HG03575 (cell line): ENCODE measurements at regions not wholly inside any gene's neighbourhood (a gene's known extent, or its start where the extent isn't known, plus 50 kb on each side); places are given as distances from the start of the nearest gene placed in this dataset.

Source experiments
- ATAC-seq: cut with Tn5 transposase; IDR thresholded peaks from one replicate; pipeline ENCODE4 v1.9.1; 2021; ENCODE audit not compliant: unreplicated experiment, insufficient number of reproducible peaks, low FRiP score; ENCODE audit errors: extremely low read depth

- ATAC-seq, result no peak
Observed at GRCh38 chr2:235139956-235140800, 188.4 kb downstream of the SH3BP4 start.

GRCh38 chr2:235140801-235141081 lies 188.9 kb downstream of the SH3BP4 start:
- ATAC-seq, result no peak

GRCh38 chr2:235141411-235142128 lies 189.8 kb downstream of the SH3BP4 start:
- ATAC-seq, result no peak

- ATAC-seq, result no peak
Observed at GRCh38 chr2:235142601-235143000, 190.8 kb downstream of the SH3BP4 start.

GRCh38 chr2:235143789-235144188 lies 192.0 kb downstream of the SH3BP4 start:
- ATAC-seq, result no peak

GRCh38 chr2:235144291-235144690 lies 192.5 kb downstream of the SH3BP4 start:
- no peak for ATAC-seq

- no peak for ATAC-seq
Observed at GRCh38 chr2:235146206-235146605, 194.4 kb downstream of the SH3BP4 start.

GRCh38 chr2:235146871-235147565 lies 195.2 kb downstream of the SH3BP4 start:
- ATAC-seq, result no peak

GRCh38 chr2:235148201-235149170 lies 196.7 kb downstream of the SH3BP4 start:
- ATAC-seq, result no peak

GRCh38 chr2:235149240-235149659 lies 197.4 kb downstream of the SH3BP4 start:
- ATAC-seq, result no peak

GRCh38 chr2:235149736-235150135 lies 197.9 kb downstream of the SH3BP4 start:
- ATAC-seq, result no peak

GRCh38 chr2:235151152-235151551 lies 199.3 kb downstream of the SH3BP4 start:
- ATAC-seq, result no peak

- no peak for ATAC-seq
Observed at GRCh38 chr2:235155163-235155562, 203.3 kb downstream of the SH3BP4 start.

GRCh38 chr2:235156055-235156454 lies 204.2 kb downstream of the SH3BP4 start:
- no peak for ATAC-seq

GRCh38 chr2:235157746-235158482 lies 206.1 kb downstream of the SH3BP4 start:
- no peak for ATAC-seq

GRCh38 chr2:235160281-235160810 lies 208.5 kb downstream of the SH3BP4 start:
- ATAC-seq, result no peak

- no peak for ATAC-seq
Observed at GRCh38 chr2:235161565-235161964, 209.7 kb downstream of the SH3BP4 start.
